SK-N-SH (cell line): ENCODE measurements at regions not wholly inside any gene's neighbourhood (a gene's known extent, or its start where the extent isn't known, plus 50 kb on each side); places are given as distances from the start of the nearest gene placed in this dataset.

Experiments used
- CTCF ChIA-PET: fragments of 300-600, 350-600 bp; formaldehyde crosslinking; extraction: SDS; loops from one replicate; lab custom pipeline; 2021; lab: Yijun Ruan, JAX
- POLR2A ChIA-PET: fragments of 350-600 bp; sonication (Branson Sonifier 250); formaldehyde crosslinking; extraction: SDS; loops from one replicate; lab custom pipeline; 2020; ENCODE audit warnings: antibody characterized with exemption, inconsistent platforms; lab: Yijun Ruan, JAX
- DNase-seq: peaks from one replicate; pipeline ENCODE4 v3.0.0; 2012
- H2AFZ ChIP-seq: fragments of 200-600 bp; sonication (generic); 2 replicates; pipeline ENCODE4 v1.8.1; 2016; ENCODE audit warnings: antibody characterized with exemption, mild to moderate bottlenecking, low read depth
- H3F3A ChIP-seq: fragments of 200-600 bp; sonication (generic); replicated peaks from 2 replicates; pipeline ENCODE3; 2016; ENCODE audit warnings: antibody characterized with exemption, mild to moderate bottlenecking; ENCODE audit not compliant: insufficient read depth
- H3K27ac ChIP-seq, 2 experiments: fragments of 200-500 bp in 1 of 2; fragments of 200-600 bp in 1 of 2; sonication (Bioruptor generic) in 1 of 2; sonication (generic), shearing (Covaris generic) in 1 of 2; 2 replicates each; pipeline versions ENCODE4 v1.5.1 to v1.6.1; 2014 to 2016; ENCODE audit warnings: low read depth in 2 of 2, inconsistent platforms in 1 of 2, low read length in 1 of 2, mild to moderate bottlenecking in 1 of 2, mixed read lengths in 1 of 2
- H3K27me3 ChIP-seq: fragments of 200-600 bp; sonication (generic), shearing (Covaris generic); 2 replicates; pipeline ENCODE4 v1.6.1; 2016; ENCODE audit warnings: mixed run types; ENCODE audit not compliant: insufficient read depth
- H3K36me3 ChIP-seq, 2 experiments: fragments of 200-500 bp in 1 of 2; fragments of 200-600 bp in 1 of 2; sonication (Bioruptor generic) in 1 of 2; sonication (generic) in 1 of 2; replicated peaks in 1 of 2; 2 replicates each; pipeline versions ENCODE3 to v1.5.1; 2014 to 2016; ENCODE audit warnings: low read length in 1 of 2, mild to moderate bottlenecking in 1 of 2; ENCODE audit not compliant: insufficient read depth in 2 of 2, control insufficient read depth in 1 of 2
- H3K4me1 ChIP-seq, 2 experiments: fragments of 200-500 bp in 1 of 2; fragments of 200-600 bp in 1 of 2; sonication (Bioruptor generic) in 1 of 2; sonication (generic), shearing (Covaris generic) in 1 of 2; 2 replicates each; pipeline versions ENCODE4 v1.5.1 to v1.6.1; 2014 to 2016; ENCODE audit warnings: low read depth in 1 of 2, low read length in 1 of 2, mixed run types in 1 of 2; ENCODE audit not compliant: insufficient read depth in 2 of 2, control insufficient read depth in 1 of 2
- H3K4me2 ChIP-seq: fragments of 200-600 bp; sonication (generic), shearing (Covaris generic); 2 replicates; pipeline ENCODE4 v1.6.1; 2017; ENCODE audit warnings: mixed run types
- H3K4me3 ChIP-seq, 2 experiments: fragments of 200-500 bp in 1 of 2; fragments of 200-600 bp in 1 of 2; sonication (Bioruptor generic) in 1 of 2; sonication (generic), shearing (Covaris generic) in 1 of 2; 2 replicates each; pipeline versions ENCODE4 v1.5.1 to v1.8.1; 2014 to 2016; ENCODE audit warnings: low read depth in 2 of 2, inconsistent platforms in 1 of 2, low read length in 1 of 2, mild to moderate bottlenecking in 1 of 2, mixed read lengths in 1 of 2, moderate library complexity in 1 of 2
- H3K79me2 ChIP-seq: fragments of 200-600 bp; sonication (generic); 2 replicates; pipeline ENCODE4 v1.8.1; 2017; ENCODE audit warnings: mild to moderate bottlenecking; ENCODE audit not compliant: insufficient read depth
- H3K9ac ChIP-seq: fragments of 200-600 bp; sonication (generic); 2 replicates; pipeline ENCODE4 v1.6.1; 2017; ENCODE audit warnings: mixed run types
- H3K9me2 ChIP-seq: fragments of 200-600 bp; sonication (generic); 2 replicates; pipeline ENCODE4 v1.6.1; 2017; ENCODE audit warnings: mixed run types
- H3K9me3 ChIP-seq: fragments of 200-600 bp; sonication (generic); 2 replicates; pipeline ENCODE4 v1.6.1; 2017; ENCODE audit warnings: mixed run types, mild to moderate bottlenecking, moderate library complexity
- H4K20me1 ChIP-seq: fragments of 200-600 bp; sonication (generic); 2 replicates; pipeline ENCODE4 v1.6.1; 2017; ENCODE audit warnings: mild to moderate bottlenecking, mixed run types; ENCODE audit not compliant: insufficient read depth
- CTCF ChIP-seq: fragments of 200-600 bp; sonication (generic); IDR thresholded peaks from 2 replicates; pipeline ENCODE4 v1.6.1; 2017; ENCODE audit warnings: antibody characterized with exemption, mild to moderate bottlenecking, moderate library complexity
- EP300 ChIP-seq, 2 experiments: IDR thresholded peaks; 2 replicates each; pipeline versions ENCODE4 v1.4.0 to v1.6.1; 2012; ENCODE audit warnings: borderline replicate concordance in 1 of 2, low read depth in 1 of 2, low read length in 1 of 2
- GATA2 ChIP-seq: sonication (generic); formaldehyde crosslinking; IDR thresholded peaks from 2 replicates; pipeline ENCODE4 v1.5.0; 2020; ENCODE audit warnings: mild to moderate bottlenecking, missing genetic modification reagents
- IRF3 ChIP-seq: fragments of 150-350 bp; IDR thresholded peaks from 2 replicates; pipeline ENCODE4 v1.6.1; 2016; ENCODE audit warnings: mild to moderate bottlenecking, low read depth, low read length
- MEF2A ChIP-seq: IDR thresholded peaks from 2 replicates; pipeline ENCODE4 v1.4.0; 2012; ENCODE audit warnings: low read depth, borderline replicate concordance
- MXI1 ChIP-seq: IDR thresholded peaks from 2 replicates; pipeline ENCODE4 v1.6.1; 2012; ENCODE audit warnings: mild to moderate bottlenecking, low read depth, low read length, improper control_type of control experiment
- NFIC ChIP-seq: IDR thresholded peaks from 2 replicates; pipeline ENCODE4 v1.4.0; 2012; ENCODE audit warnings: borderline replicate concordance
- POLR2AphosphoS5 ChIP-seq: IDR thresholded peaks from 2 replicates; pipeline ENCODE4 v1.6.1; 2012; ENCODE audit warnings: low read depth, low read length
- RFX5 ChIP-seq: IDR thresholded peaks from 2 replicates; pipeline ENCODE4 v1.6.1; 2012; ENCODE audit warnings: mild to moderate bottlenecking, improper control_type of control experiment, low read length
- RXRA ChIP-seq: IDR thresholded peaks from 2 replicates; pipeline ENCODE4 v1.4.0; 2012; ENCODE audit warnings: low read depth, mild to moderate bottlenecking, borderline replicate concordance
- SMC3 ChIP-seq: IDR thresholded peaks from 2 replicates; pipeline ENCODE4 v1.6.1; 2012; ENCODE audit warnings: low read depth, low read length, improper control_type of control experiment
- TAF1 ChIP-seq: IDR thresholded peaks from 2 replicates; pipeline ENCODE4 v1.6.1; 2012; ENCODE audit warnings: low read depth, mild to moderate bottlenecking, low read length, moderate library complexity, borderline replicate concordance
- TEAD4 ChIP-seq: IDR thresholded peaks from 2 replicates; pipeline ENCODE4 v1.4.0; 2012; ENCODE audit warnings: mild to moderate bottlenecking, borderline replicate concordance; ENCODE audit not compliant: insufficient read depth
- USF1 ChIP-seq: IDR thresholded peaks from 2 replicates; pipeline ENCODE4 v1.4.0; 2012; ENCODE audit warnings: low read depth, borderline replicate concordance
- WGBS: methylation state at CpG from one replicate; pipeline ENCODE4 v1.1.6; 2017; ENCODE audit warnings: low lambda C conversion rate; 5-methylcytosine and 5-hydroxymethylcytosine counted together

DNA sequence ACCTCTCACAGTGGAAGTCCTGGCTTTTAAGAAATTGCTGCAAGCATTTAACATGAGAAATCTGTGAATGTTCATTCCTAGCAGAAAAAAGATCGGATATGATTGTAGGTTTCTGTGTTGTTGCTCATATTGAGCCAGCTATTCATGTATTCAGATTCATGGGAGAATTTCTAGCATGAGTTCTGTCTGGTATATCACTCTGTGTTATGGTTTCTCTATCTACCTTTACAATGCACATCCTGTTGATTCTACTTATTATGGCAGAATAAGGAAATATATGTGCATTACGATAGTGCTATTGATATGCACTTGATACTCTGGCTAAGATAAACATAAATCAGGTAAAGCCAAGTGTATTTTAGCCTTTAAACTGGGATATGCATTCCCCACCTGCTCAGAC is 138.2 kb downstream of the KCNRG start (continued):
- no peak for TF ChIP-seq SMC3

DNA sequence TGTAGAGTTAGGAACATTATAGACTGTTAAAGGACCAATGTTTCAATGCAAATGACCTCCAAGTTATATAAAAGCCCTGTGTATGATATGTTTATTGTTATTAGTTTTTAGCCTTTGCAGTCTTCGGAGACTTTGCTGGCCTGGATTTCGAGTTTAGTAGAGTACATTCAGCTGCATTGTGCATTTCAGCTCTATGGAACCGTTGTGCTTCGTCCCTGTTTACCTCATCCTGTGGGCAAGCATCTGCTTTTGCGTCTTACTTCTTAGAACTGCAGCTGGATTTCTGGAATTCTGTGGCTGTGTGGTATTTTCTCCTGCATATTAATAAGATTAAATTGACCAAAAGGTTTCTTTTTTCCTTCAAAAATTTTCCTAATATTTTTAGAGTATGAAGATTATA is 138.6 kb downstream of the KCNRG start:
- ChIA-PET CTCF (no interaction called here), POLR2A (no interaction called here)
- no peaks in the 10 kb centered on the region for H3K9me3 ChIP-seq
- no peak overlapping the region for H2AFZ ChIP-seq
- no peak overlapping the region for H3K4me3 ChIP-seq
- no peak overlapping the region for H3K9ac ChIP-seq
- H3K4me1 ChIP-seq: peaks cover 2 to 7% of the 10 kb centered on the region in 2 experiments; a peak in 3 of 4 replicates
- no peak overlapping the region for H3K4me2 ChIP-seq
- H3K36me3 ChIP-seq: no peaks in the 10 kb centered on the region
- H4K20me1 ChIP-seq: no peaks in the 10 kb centered on the region
- H3K79me2 ChIP-seq: no peaks in the 10 kb centered on the region
- H3K9me2 ChIP-seq: no peaks in the 10 kb centered on the region
- 72% methylated on average over 5 of the region's 5 CpGs for WGBS
- TF ChIP-seq POLR2AphosphoS5 (no peak), RXRA (no peak)
- H3K27me3 ChIP-seq: no peaks in the 10 kb centered on the region
- no peak overlapping the region for H3K27ac ChIP-seq
- no peak for DNase-seq
- H3F3A ChIP-seq: no peaks in the 10 kb centered on the region

DNA sequence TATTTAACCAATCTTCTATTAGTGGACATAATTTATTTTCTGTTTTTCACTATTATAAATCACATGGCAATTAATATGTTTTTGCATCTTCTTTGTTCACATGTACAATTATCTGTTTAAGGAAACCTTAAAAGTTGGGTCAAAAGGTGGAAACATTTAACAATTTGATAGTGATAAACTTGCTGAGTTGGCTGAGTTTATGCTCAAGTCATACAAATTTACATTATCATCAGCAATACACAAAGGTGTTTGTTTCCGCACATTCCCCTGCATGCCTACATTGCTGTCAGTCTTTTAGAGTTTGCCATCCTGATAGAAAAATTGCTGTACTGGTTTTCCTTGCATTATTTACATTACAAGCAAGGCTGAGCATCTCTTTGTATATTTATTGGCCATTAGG is 139.5 kb downstream of the KCNRG start:
- no peaks in the 10 kb centered on the region for H3K36me3 ChIP-seq
- no peaks in the 10 kb centered on the region for H4K20me1 ChIP-seq
- POLR2A ChIA-PET: no interaction called here
- CTCF ChIA-PET: no interaction called here
- no peak overlapping the region for H3K4me2 ChIP-seq
- DNase-seq: no peak
- 100% methylated on average over 1 of the region's 1 CpG for WGBS
- H3K9ac ChIP-seq: no peak overlapping the region
- H3K4me3 ChIP-seq: no peak overlapping the region
- H3K9me3 ChIP-seq: no peaks in the 10 kb centered on the region
- H3K9me2 ChIP-seq: no peaks in the 10 kb centered on the region
- TF ChIP-seq RXRA (no peak), IRF3 (no peak), TAF1 (no peak), GATA2 (no peak), SMC3 (no peak), POLR2AphosphoS5 (no peak), USF1 (no peak), MEF2A (no peak), TEAD4 (no peak), MXI1 (no peak), CTCF (no peak), RFX5 (no peak), NFIC (no peak), EP300 (IDR thresholded peaks at IDR 0.05; ENCODE audit: borderline replicate concordance in 1 of 2, low read depth in 1 of 2, low read length in 1 of 2) (no peak)
- H3K27me3 ChIP-seq: no peaks in the 10 kb centered on the region
- H2AFZ ChIP-seq: no peak overlapping the region
- no peaks in the 10 kb centered on the region for H3F3A ChIP-seq
- peaks cover 2 to 4% of the 10 kb centered on the region in 2 experiments; a peak in 3 of 4 replicates for H3K4me1 ChIP-seq
- no peaks in the 10 kb centered on the region for H3K79me2 ChIP-seq
- no peak overlapping the region for H3K27ac ChIP-seq
